Skeletal muscle cell (primary cell): ENCODE measurements at regions not wholly inside any gene's neighbourhood (a gene's known extent, or its start where the extent isn't known, plus 50 kb on each side); places are given as distances from the start of the nearest gene placed in this dataset.

Experiments
- DNase-seq: peaks from one replicate; pipeline ENCODE4 v3.0.0-alpha.2; 2010; ENCODE audit warnings: low read depth
- H3K4me3 ChIP-seq: 2 replicates; pipeline ENCODE4 v1.5.1; 2011; ENCODE audit warnings: low read depth, mild to moderate bottlenecking, control low read depth, low read length, moderate library complexity

DNA sequence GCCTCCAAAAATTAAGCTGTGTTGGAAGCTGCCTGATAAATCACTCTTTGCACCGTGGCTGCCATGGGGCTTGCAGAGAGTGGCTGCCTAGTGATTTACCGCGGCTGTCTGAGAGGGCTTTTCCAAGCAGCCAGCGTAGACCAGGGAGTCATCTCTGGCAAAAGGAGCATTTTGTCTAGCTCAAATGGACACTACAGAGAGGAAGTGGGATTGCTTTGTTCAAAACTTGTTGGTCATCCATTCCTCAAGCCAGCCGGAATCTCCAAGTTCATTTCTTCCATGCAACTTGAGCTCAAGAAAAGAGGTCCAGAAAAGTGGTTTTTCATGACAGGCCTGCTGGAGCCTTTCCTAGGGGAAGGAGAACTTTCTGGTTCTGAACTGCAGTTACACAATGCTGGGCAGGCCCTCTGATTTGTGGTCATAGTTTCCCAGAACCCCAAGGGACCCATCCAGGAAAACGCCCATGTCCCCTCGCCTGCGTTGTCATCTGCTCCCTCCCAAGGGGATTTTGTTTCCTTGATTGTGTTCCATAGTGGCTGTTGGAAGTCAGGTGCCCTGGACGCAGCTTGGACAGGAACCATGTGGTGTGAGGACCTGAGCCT, 108.1 kb downstream of the TRIB2 start:
- no peak overlapping the region for H3K4me3 ChIP-seq
- DNase-seq, result no peak

DNA sequence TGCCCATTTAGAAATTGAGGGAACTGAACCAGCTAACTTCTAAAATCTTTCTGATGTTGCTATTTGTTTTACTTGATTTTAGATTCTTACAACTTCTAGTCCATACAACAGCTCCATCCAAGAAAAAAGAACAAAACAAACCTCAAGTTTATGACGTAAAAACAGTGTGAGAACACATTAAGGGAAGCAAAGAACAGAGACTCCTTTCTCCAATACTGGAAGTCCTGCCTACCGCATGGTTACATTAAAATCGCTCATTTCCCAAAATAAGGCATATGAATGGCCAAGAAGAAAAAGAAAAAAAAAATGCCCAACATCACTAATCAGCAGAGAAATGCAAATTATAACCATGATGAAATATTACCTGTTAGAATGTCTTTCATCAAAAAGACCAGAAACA, 110.0 kb downstream of the TRIB2 start:
- no peak overlapping the region for H3K4me3 ChIP-seq
- DNase-seq, result no peak

DNA sequence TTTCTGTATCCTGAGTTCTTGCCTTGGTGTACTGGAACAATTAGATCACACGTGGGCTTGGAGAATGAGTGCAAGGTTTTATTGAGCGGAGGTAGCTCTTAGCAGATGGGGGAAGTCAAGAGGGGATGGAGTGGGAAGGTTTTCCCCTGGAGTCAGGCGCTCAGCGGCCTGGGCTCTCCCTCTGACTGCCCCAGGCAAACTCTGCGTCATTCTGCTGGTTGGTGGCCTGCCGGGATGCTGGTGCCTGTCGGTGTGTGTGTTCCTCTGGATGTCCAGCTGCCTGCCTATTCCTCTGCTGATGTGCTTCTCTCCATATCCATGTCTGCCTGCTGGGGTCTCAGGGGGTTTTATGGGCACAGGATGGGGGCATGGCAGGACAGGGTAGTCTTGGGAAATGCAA, 111.0 kb downstream of the TRIB2 start:
- DNase-seq, result no peak

DNA sequence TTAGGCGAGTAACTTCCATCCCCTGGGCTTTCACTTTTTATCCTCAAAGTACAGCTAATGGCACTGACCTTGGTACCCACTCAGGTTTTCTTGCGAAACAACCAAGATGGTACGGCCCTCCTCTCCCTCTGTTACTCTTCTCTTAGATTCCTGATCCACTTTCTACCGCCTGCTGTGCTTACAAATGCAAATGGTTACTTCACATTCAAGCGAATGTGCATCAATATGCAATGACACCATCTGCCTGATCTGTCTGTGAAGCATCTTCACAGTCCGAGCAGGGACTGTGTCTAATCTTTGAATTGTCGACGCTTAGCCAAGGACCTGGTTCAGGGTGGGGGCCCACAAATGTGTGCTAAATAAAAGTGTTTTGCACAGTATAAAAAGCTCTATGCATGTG, 112.2 kb downstream of the TRIB2 start:
- no peak overlapping the region for H3K4me3 ChIP-seq
- DNase-seq, result no peak

More for the DNA sequence above, 111.0 kb downstream of the TRIB2 start:
- H3K4me3 ChIP-seq, result no peak overlapping the region

DNA sequence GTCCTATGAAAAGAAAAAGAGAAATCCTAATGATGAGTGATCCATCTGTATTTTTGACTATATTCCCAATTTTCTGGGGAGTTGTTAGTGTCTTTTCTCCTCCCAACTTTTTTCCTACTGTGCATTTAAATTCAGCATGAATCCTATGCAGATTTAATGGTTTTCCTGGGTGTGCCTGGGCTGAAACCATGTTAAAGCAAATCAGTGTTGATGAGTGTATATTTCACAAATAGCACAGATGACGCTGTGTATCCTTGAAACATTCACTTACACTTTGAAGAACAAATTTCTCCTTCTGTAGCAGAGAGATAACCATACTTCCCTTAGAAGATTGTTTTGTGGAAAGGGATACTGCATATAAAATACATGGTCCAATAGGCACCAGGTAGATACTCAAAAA, 114.3 kb downstream of the TRIB2 start:
- no peak overlapping the region for H3K4me3 ChIP-seq
- no peak for DNase-seq

DNA sequence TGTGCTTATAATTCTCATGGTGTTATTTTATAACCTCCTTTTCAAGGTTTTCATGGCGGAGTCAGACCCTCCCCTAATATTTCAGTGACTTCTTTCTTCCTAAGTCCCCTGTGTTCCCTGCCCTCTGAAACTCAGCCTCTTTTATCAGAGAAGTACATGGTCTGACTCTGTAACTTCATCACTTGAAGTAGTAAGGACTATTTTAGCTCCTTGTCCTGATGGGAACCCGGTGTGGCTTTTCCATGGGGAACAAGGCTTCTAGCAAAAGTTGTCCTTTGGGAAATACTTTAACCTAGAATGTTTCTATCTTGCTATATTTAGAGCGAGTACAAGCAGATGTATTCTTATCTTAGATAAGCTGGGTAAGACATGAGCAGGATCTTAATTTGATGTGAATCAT, 117.5 kb downstream of the TRIB2 start:
- no peak for DNase-seq
- H3K4me3 ChIP-seq, result no peak overlapping the region

DNA sequence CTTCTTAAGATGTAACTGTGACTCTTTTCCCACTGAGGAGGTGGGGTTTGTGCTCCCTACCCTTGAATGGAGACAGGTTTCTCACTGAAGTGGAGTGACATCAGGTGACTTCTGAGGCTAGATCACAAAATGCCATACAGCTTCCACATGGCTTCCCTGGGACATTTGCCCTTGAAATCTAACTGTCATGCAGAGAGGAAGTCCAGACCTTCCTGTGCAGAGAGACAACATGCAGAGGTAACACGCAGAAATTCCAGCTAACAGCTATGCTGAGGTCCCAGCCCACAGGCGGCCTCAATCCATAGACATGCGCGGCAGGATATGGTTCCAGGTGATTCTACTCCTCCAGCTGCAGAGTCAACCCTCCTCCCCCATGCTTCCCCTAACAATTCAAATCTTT, 119.0 kb downstream of the TRIB2 start:
- no peak for DNase-seq
- no peak overlapping the region for H3K4me3 ChIP-seq

DNA sequence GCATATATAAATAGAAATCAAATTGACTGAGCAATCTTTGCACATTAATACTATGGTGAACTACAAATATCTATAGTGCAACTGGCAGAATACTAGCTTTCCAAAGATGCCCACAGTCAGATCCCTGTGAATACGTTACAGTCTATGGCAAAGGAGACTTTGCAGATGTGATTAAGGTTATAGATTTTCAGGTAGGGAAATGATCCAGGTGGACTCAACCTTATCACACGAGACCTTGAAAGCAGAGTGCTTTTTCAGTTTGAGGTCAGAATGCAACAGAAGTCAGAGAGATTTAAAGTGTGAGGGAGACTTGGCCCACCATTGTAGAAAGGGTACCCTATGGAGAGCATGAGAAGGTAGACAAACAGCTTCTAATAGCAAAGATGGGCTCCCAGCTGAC, 122.6 kb downstream of the TRIB2 start:
- DNase-seq, result no peak
- H3K4me3 ChIP-seq, result no peak overlapping the region

DNA sequence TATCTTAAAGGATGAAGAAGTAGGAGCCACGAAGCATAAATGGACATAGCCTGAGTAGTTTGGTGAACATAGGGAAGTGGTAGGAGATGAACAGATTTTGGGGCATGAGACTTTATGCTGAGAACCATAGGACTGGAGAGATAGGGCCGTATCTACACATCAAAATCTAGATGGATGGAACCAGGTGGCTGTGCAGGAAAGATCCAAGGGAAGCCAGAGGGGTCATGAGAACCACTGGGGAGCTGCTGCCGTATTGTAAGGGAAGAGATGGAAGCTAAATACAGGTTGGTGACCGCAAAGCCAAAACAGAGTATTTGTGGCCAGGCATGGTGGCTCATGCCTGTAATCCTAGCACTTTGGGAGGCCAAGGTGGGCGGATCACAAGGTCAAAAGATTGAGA, 124.3 kb downstream of the TRIB2 start:
- H3K4me3 ChIP-seq, result no peak overlapping the region
- no peak for DNase-seq

DNA sequence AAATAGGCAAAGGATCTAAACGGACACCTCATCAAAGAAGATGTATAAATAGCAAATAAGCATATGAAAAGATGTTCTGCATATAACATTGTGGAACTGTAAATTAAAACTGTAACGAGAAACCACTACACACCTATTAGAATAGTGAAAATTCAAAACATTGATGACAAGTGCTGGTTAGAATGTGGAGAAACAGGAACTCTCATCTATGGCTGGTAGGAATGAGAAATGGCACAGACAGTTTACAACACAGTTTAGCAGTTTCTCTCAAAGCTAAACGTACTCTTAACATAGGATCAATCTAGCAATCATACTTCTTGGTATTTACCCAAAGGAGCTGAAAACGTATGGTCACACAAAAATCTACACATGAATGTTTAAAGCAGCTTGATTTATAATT, 126.2 kb downstream of the TRIB2 start:
- DNase-seq, result no peak
- H3K4me3 ChIP-seq, result no peak overlapping the region

DNA sequence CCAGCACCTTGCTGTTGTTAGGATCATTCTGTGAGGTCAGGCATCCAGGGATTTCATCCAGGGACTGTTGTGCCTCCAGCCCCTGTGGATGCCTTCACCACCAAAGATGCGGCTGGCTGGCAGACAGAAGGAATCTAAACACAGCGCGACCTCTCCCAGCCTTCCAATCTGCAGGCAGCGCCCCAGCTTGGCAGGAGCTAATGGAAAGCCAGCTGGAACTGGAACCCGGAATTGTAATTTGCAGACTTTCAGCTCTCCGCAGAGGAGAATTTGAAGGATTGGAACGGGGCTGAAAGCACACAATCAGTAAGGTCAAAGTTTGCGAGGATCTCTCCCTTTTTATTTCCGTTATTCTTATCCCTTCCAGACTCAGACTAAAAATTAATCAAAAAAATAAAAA, 127.8 kb downstream of the TRIB2 start:
- DNase-seq, result no peak

DNA sequence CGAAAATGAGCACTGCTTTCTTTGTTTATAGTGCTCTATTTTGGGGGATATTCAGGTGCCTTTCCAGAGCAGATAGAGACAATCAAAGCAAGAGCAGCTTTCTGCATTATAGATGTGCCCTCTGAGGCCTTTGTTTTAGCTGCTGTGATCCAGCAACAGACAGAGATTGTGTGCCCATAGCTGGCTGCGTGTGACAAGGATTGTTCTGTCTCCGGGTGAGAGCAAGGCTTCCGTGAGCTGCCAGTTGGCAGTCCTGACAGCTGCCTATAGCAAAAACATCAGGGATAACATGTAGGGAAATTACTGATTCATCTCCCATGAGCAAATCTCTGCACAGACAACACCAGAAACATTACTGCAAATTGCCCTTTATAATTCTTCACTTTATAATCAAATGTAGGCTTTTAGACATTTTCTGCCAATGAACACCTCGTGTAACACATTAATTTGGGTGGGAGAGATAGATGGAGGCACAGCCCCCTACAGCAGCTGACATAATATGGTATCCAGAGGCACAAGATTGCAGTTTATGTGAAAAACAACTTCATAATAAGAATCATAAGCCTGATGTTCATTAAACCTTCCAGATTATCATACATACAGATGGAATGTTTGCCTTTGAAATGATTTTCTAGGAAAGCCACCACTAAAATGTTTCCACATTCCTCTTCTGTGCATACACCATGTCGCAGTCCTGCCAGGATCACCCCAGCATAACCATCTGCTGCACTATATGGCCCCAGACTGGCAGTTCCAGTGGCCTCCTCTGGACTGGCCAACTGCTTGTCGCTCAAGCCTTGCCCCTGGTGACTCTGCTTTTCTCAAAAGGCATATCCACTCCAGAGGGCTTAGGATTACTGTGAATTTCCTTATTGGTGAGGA, 131.2 kb downstream of the TRIB2 start:
- H3K4me3 ChIP-seq, result no peak overlapping the region
- DNase-seq, result no peak

More for the DNA sequence above, 127.8 kb downstream of the TRIB2 start:
- no peak overlapping the region for H3K4me3 ChIP-seq

DNA sequence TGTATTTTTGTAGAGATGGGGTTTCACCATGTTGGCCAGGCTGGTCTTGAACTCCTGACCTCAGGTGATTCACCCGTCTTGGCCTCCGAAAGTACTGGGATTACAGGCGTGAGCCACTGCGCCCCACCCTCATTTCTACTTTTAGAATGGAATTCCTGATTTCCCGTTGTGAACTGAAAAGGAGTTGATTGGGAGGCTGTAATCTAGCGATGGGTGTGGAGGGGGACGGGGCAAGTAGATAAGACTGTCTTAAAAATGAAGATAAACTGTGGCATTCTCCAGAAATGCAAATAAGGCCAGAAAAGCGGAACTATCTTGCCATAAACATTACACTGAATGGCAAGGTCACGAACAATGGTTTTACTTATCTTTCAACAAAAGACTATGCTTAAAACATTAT, 135.4 kb downstream of the TRIB2 start:
- H3K4me3 ChIP-seq, result no peak overlapping the region
- no peak for DNase-seq

DNA sequence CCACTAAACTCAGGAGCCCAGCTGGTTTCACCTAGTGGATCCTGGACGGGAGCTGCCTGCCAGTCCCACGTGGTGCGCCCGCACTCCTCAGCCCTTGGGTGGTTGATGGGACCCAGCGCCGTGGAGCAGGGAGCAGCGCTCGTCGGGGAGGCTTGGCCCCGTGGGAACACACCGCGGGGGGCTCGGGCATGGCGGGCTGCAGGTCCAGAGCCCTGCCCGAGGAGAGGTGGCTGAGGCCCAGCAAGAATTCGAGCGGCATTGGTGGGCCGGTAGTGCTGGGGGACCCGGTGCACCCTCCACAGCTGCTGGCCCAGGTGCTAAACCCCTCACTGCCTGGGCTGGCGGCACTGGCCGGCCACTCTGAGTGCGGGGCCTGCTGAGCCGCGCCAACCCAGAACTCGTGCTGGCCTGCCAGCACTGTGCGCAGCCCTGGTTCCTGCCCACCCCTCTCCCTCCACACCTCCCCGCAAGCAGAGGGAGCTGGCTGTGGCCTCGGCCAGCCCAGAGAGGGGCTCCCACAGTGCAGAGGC, 137.3 kb downstream of the TRIB2 start:
- H3K4me3 ChIP-seq, result no peak overlapping the region
- DNase-seq, result no peak

DNA sequence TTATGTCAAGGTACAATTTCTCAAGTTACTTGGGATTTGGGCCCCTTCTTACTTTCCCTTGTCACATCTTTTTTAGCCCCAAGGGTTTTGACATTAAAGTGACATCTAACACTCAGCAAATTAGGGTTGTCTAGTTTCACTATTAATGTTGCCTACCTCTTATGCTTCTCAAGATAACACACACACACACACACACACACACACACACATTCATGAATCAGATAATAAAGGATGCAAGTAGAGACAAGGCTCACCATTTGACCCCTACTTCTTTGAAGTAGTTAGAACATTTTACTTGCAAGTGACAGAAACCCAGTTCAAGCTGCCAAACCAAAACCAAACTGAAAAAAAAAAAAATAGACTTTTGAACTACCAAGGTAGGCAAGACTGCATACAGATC, 138.8 kb downstream of the TRIB2 start:
- no peak for DNase-seq
- H3K4me3 ChIP-seq, result no peak overlapping the region

DNA sequence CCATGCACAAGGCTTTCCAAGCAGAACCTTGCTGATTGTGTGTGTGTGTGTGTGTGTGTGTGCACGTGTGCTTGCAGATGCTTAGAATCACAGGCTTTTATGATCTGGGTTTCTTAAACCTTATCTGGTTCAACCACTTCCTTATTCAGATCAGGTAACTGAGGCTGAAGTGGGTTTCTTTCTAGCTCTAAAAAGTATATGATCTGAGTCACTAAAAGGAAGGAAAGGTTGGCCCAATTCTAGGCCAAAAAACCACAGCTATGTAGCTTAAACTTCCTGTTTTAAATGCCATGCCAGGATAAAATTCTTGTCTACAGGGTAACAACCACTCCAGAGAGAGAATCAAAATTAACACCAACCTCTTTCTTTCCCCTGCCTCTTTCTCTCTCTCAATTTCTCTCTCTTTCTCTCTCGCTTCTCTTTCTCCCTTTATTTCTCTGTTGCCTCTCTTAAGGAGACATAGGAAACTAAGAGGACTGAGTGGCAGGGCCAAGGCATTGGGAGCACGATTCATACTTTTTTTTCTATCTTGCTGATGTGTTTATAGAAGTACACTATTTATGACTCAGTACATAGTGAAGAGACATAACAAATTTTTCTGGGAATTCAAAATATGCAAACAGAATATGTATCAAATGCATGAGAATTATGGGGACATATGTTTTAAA, 140.3 kb downstream of the TRIB2 start:
- H3K4me3 ChIP-seq, result no peak overlapping the region
- DNase-seq, result no peak

DNA sequence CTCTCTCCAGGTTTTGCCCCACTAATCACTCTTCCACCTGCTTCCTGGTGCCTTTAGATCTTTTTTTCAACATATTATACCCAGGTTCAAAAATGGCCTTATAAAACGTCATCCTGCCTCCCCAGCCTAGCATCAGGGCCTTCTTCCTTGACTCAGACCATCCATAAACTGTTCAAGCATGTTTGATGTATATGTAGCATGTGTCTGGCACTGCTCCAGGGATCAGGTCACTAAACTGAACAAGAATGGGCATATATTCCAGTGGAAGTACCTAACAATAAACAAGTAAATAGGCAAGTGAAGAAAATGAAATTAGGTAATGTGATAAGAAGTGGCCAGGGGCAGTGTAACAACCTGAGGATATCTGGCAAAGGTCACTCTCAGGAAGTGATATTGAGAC, 141.2 kb downstream of the TRIB2 start:
- DNase-seq, result no peak
- H3K4me3 ChIP-seq, result no peak overlapping the region

DNA sequence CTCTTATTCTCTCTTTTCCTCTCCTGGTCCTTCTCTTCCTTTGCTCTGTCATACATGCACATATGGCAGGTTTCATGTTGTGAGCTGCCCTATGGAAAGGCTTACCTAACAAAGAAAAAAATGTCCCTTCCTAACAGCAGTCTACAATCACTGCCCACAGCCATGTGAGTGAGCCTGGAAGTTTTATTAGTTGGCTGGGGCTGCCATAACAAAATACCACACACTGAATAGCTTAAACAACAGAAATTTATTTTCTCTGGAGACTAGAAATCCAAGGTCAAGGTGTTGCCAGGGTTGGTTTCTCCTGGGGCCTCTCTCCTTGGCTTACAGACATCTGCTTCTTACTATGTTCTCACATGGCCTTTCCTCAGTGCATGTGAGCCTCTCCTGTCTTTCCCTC, 142.1 kb downstream of the TRIB2 start:
- no peak for DNase-seq
- H3K4me3 ChIP-seq, result no peak overlapping the region

DNA sequence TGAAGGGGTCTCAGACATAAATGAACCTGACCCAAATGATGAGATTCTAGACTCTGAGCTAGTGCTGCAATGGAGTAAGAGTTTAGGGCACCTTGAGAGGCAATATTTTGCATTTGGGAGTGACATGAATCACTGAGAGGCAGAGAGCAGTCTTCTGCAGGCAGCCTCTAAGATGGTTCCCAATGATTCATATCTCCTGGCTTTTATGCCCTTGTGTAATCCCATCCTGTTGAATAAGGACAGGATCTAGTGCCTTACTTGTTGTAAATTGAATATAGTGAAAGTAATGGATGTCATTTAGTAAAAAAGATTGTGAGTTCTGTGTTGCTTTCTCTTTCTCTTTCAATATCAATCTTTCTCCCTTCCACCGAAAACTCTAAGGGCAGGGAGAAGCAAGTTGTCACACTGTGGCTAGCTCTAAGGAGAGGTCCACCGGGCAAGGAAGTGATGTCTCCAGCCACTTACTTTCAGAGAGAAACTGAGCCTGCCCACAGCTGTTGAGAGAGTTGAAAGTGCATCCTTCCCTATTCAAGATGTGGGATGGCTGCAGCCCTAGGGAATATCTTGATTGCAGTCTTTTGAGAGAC, 144.7 kb downstream of the TRIB2 start:
- peak; percentile 51 for DNase-seq
- no peak overlapping the region for H3K4me3 ChIP-seq

DNA sequence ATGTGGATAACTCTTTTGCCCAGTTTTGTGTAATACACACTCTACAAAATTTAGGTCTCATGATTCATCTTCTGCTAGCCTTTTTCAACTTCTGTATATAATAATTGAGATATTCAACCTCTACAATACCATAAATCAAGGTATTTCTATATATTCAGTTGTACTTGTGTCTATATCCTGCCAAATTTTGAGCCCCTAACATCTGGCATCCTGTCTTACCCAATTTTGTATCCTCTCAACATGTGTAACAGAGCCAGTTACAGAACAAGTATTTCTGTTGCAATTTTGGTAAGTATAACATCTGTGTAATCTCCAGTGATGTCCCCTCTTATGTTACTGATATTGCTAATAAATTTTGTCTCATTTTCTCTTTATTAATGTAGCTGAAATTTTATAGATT, 145.8 kb downstream of the TRIB2 start:
- DNase-seq, result no peak
- no peak overlapping the region for H3K4me3 ChIP-seq
